Neural cell (in vitro differentiated cells): ENCODE measurements at regions not wholly inside any gene's neighbourhood (a gene's known extent, or its start where the extent isn't known, plus 50 kb on each side); places are given as distances from the start of the nearest gene placed in this dataset.

Experiments used
- CTCF ChIP-seq: fragments of 450-650 bp; IDR thresholded peaks from 2 replicates; pipeline ENCODE4 v1.5.1; 2014; ENCODE audit warnings: antibody characterized with exemption, mild to moderate bottlenecking, moderate library complexity; ENCODE audit not compliant: poor library complexity, severe bottlenecking
- EP300 ChIP-seq: fragments of 450-650 bp; conservative IDR thresholded peaks from 2 replicates; pipeline ENCODE4 v1.6.1; 2014; ENCODE audit warnings: antibody characterized with exemption, mild to moderate bottlenecking, moderate library complexity; ENCODE audit not compliant: poor library complexity, severe bottlenecking
- POLR2AphosphoS5 ChIP-seq: IDR thresholded peaks from 2 replicates; pipeline ENCODE4 v1.6.1; 2012
- SMC3 ChIP-seq: fragments of 450-650 bp; conservative IDR thresholded peaks from 2 replicates; pipeline ENCODE4 v1.6.1; 2014; ENCODE audit warnings: antibody characterized with exemption, mild to moderate bottlenecking, moderate library complexity; ENCODE audit not compliant: poor library complexity
- TAF1 ChIP-seq: IDR thresholded peaks from 2 replicates; pipeline ENCODE4 v1.6.1; 2012; ENCODE audit warnings: low read depth

- TF ChIP-seq SMC3 (no peak), CTCF (no peak), POLR2AphosphoS5 (no peak), EP300 (no peak), TAF1 (no peak)
Measured at GRCh38 chr2:194917519-194917918, 739.5 kb upstream of the SLC39A10 start.
